Activated CD4-positive, alpha-beta T cell treated with anti-CD3 and anti-CD28 coated beads, Interleukin-10, Interleukin-2, amounts not matched to agents 100 ng/mL and 50 ng/mL, durations not matched to agents 16 hours and 8 hours (primary cell): ENCODE measurements at regions not wholly inside any gene's neighbourhood (a gene's known extent, or its start where the extent isn't known, plus 50 kb on each side); places are given as distances from the start of the nearest gene placed in this dataset.
"Not testable (repeated sequence)": the region's sequence is repeated elsewhere in the genome, so short reads cannot be mapped to it uniquely, and the experiment has no call there.

Experiments used
- DNase-seq: peaks from one replicate; pipeline ENCODE4 v3.0.0-alpha.2; 2020

- no peak for DNase-seq
Measured at GRCh38 chr2:53243430-53243829, 524.2 kb upstream of the CHAC2 start.

GRCh38 chr2:53242090-53242489, 525.5 kb upstream of the CHAC2 start:
- DNase-seq = no peak

GRCh38 chr2:53235836-53236582, 531.6 kb upstream of the CHAC2 start:
- DNase-seq = no peak

GRCh38 chr2:53234548-53234903, 533.1 kb upstream of the CHAC2 start:
- DNase-seq = no peak

DNA sequence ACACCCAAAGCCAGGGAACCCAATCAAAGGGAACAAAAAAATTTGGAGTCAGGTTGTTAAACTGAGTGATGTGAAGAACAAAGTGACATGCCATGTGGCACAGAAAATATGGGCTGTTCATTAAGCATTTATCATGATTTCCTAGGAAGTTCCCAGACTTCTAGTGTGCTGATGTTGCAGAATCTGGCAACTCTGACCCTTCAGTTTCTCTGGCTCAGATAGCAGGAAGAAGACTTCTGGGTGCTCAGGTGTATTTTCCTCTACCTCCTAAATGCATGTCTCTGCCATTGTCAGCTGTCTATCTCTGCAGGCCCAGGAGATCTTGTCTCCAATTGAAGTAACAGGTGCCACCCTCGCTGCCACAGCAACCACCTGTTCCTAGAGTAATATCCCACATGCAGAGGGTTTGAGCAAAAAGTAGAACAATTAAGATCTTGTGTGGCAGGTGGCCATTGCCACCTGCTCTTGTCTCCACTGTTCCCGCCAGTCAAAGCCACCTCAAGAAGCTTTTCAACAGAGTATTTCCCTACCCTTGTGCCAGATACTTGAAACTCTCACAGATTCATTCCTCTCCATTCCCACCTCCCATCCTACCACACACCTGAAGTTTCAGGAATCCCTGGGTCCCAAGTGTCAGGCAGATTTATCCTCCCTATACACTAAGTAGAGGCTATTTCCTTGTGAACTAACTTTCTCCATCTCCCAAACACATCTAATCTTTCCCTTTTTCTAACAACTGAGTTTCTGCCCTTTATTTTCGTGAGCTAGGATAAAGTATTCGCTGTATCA, 533.7 kb upstream of the CHAC2 start:
- no peak for DNase-seq

DNA sequence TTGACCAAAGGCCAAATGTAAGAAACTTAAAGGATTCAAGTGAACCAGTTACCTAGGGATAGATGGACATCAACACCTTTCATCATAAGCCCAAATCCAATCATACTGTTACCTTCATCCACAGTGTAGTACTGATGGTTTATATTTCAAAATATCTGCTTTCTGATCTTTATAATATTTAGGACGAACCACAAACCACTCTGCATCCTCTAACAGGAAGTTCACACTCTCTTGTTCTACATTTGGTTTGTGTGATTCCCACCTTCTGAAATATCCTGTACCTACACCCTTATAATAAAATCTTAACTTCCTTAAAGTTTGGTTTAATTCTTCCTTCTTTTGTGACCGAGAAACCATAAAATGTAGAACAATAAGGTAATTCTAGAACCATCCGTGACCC, 535.7 kb upstream of the CHAC2 start:
- DNase-seq = no peak

DNA sequence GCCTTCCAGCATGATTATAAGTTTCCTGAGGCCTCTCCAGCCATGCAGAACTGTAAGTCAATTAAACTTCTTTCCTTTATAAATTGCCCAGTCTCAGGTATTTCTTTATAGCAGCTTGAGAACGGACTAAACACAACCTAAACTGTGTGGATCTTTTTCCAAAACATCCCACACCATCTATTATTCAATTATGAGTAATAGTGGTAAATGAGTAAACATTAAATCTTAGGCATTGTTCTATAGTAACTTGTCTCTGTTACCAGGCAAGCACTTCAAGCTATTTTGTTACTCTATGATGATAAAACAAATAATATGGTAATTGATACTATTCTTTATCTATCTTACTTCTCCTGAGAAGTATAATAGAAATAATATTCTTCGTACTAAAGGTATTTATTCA, 536.9 kb upstream of the CHAC2 start:
- DNase-seq = no peak

DNA sequence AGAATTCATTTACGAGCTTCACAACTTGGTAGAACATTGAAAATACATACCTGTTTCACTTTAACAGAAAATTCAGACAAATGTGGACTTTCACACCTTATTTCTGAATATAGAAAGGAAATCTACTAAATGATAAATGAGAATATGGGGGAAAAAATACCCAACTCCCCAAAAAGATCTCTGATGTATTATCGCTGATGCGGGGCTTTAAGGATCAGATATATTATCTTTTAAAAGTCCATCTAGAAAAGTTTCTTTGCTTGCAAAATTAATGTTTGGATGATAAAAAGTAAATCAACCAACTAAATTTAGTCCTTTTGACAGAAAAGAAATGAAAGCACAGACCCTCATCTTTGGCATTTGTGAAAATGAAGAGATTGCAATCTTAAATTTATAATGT, 540.1 kb upstream of the CHAC2 start:
- DNase-seq = no peak

- no peak for DNase-seq
Measured at GRCh38 chr2:53220969-53221368, 546.6 kb upstream of the CHAC2 start.

GRCh38 chr2:53217250-53217649, 550.4 kb upstream of the CHAC2 start:
- DNase-seq = no peak

DNA sequence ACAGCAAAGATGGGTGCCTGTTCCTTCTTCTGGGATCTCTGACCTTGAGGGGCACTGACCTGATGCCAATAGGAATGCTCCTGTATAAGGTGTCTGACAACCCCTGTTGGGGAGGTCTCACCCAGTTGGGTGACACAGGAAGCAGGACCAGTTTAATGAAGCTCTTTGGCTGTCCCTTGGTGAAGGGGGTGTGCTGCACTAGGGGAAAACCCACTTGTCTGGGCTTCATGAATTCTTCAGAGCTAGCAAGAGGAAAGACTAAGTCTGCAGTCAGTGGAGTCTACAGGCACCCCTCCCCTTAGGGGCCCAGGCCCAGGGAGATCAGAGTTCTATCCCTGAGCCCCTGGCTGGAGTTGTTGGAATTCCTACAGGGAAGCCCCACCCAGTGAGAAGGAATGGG, 550.8 kb upstream of the CHAC2 start:
- no peak for DNase-seq

GRCh38 chr2:53212576-53212975, 555.0 kb upstream of the CHAC2 start:
- no peak for DNase-seq

DNA sequence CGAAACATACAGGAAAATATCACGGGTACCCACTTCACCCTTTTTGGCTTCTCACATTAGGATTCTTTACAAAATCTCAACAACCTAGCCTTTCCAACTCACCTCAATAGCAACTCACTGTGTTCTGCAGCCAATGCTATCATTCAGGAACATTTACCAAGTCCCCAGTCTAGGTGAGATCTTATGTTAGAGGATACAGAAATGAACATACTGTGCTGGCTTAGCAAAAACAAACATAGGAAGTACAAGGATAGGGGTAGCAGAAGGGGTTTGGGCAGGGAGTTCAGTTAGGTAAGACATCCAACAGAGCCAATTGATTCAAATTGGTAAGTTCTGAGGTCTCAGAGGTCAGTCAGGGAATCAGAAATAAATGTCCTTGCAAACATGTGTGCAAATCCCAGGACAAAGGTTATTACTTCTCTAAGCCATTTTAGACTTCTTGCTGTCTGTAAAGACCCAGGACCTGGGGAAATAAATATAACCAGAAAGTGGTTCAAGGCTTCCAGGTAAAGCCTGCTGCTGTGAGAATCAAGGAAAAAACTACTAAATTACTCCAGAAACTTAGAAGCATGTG, 556.3 kb upstream of the CHAC2 start:
- no peak for DNase-seq

GRCh38 chr2:53210538-53210937, 557.1 kb upstream of the CHAC2 start:
- DNase-seq = no peak

DNA sequence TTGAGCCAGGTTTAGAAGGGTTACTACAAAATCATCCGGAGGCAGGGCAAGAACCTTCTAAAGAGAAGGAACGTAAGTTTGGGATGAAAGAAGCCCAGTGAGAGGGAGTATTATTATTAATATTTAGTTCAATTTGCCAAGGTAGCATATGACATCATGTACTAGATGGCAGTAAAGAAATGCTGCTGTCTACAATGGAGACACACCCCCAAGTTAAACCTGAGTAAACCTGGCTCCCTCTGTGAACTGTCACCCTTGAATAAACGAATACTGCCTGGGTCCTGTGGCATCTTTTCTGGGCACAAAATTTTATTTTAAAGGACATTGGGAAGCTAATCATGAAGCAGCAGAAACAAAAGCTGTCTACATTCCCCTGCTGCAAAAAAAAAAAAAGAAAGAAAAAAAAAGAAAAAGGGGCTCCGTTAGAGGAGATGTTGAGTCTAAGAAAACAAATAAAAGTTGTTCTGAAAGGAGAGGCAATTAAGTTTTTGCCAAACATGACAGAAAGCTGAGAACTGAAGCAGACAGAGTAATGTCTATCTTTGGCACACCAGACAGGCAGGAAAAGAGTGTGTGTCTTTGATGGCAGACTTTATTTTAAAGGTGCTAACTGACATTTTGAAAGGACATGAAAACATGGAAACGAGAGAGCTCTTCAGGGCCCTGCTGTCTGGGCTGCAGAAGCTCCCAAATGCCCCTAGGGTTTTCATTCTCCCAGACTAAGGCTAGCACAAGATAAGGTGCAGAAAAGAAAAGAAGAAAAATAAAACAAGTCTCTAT, 557.7 kb upstream of the CHAC2 start:
- no peak for DNase-seq

- no peak for DNase-seq
Measured at GRCh38 chr2:53208815-53209214, 558.8 kb upstream of the CHAC2 start.

GRCh38 chr2:53206226-53206625, 561.4 kb upstream of the CHAC2 start:
- DNase-seq = not testable (repeated sequence)

DNA sequence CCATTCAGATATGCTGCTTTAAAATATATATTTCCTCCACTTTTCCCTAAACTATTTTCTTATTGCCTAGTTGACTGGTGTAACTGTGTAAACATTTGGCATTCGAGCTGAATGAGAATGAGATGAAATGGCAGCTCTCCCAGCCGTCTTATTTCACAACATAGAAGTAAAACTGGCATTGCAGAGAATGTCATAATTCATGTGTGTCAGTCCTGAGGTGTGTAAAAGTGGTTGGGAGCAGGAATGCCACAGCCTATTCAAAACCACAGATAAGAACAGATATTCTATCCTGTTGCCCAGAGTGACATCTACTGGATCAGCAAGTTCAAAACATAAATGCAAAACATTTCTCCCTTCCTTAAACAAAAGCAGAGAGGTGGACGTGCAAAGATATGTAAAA, 565.5 kb upstream of the CHAC2 start:
- DNase-seq = no peak

DNA sequence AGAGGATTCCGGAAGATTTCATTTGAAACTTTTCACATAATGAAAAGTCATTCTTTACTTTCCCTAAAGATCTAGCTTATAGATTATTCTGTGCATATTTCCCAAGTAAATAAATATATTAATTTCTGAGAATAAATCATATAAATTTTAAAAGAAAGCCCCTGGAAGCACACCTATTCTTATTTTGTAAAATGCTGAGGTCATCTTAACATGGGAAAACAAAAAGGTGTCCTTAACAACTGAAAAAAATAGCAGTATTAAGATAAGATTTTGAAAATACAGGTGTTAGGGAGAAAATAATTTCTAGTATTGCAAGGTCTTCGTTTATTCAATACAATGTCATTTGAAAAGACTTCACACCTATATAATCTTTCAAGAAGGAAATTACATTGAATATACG, 567.5 kb upstream of the CHAC2 start:
- DNase-seq = no peak

DNA sequence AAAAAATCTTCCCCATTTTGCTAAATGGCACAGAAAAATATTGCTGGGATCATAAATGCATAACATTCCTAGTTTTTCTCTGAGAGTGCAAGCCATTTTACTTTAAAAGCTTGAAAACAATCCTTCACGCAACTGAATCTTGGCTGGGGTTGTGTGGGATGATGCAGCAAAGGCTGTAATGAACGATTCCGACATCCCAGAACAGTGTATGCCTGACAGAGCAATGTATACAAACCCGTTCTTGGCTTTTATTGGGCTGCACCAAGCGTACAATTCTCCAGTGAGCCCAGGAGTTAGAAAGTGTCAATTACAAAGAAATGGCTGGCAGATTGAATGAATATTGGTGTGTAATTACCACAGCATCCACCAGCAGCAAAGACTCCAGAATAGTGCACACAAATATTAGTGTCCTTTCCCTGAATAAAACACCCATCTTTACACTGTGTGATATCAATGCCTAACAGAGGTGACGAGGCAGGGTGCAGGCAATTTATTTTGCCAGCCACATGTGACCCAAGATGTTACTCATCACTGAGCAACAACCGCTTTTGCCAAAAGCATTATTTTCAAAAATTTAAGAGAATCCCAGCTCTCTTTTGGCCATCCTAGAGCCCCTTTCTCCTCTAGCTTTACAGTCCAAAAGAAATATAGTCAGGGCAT, 578.6 kb upstream of the CHAC2 start:
- DNase-seq = no peak

- no peak for DNase-seq
Measured at GRCh38 chr2:53183581-53183980, 584.0 kb upstream of the CHAC2 start.

DNA sequence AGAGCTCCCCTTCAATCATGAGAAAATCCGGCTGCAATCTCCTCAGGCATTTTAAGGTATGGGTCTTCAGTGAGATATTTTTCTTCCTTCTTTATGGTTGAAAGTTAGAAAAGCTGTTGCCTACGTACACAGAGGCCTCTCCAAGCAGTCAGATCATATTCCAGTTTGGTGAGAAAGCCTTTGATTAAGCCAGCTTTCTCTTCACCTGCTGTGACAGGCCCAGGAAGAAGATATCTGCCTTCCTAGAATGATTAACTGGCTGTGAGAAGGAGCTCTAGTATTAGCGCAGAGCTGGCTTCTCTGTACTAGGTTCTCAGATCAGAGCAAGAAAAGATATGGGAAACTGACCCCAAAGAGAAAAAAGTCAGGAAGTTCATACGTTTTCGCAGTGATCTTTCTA, 585.0 kb upstream of the CHAC2 start:
- DNase-seq = no peak

- no peak for DNase-seq
Measured at GRCh38 chr2:53181759-53182158, 585.8 kb upstream of the CHAC2 start.
